GM18951 (cell line): ENCODE measurements at regions not wholly inside any gene's neighbourhood (a gene's known extent, or its start where the extent isn't known, plus 50 kb on each side); places are given as distances from the start of the nearest gene placed in this dataset.

ENCODE experiments used
- POLR2A ChIP-seq: IDR thresholded peaks from 4 replicates; pipeline ENCODE4 v1.6.1; 2011; ENCODE audit warnings: mild to moderate bottlenecking; ENCODE audit not compliant: insufficient read length, insufficient read depth; ENCODE audit errors: extremely low read depth
- in situ Hi-C: fragments of 300-500 bp; cut with MboI; formaldehyde crosslinking; loops from one replicate; pipeline ENCODE4 v1.12.0; 2022; ENCODE audit warnings: low sequenced_read_pairs, mixed read lengths, inconsistent platforms; ENCODE audit not compliant: unreplicated experiment

DNA sequence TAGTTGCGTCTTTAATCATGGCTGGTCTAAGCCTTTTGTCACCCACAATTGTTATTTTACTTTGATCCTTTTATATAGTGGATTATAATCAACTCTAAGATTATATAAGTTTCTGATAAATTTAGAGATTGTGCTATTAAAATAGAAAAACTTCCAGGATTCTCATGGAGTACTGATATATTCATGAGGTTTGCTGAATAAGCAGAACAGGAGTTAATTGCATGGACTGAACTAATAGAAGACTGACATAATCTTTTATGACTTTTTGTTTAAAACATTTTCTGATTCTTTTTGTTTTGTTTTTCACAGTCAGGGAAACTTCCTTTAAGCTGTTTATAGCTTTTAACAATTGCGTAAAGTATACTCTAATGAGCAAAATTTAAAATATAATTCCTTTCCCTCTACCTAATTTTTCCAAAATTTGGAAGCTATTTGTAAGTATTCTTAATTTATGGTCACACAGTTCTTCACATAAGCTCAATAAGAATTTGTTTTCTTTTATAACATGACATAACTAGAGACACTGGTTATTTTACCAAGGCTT, 129.9 kb upstream of the TMEM260 start:
- in situ Hi-C loops: loop anchor here (25.0 kb wide), 2 partner anchors 1012 to 1212 kb away; partner anchors contain the start of gene TBPL2
- no peak for TF ChIP-seq POLR2A

DNA sequence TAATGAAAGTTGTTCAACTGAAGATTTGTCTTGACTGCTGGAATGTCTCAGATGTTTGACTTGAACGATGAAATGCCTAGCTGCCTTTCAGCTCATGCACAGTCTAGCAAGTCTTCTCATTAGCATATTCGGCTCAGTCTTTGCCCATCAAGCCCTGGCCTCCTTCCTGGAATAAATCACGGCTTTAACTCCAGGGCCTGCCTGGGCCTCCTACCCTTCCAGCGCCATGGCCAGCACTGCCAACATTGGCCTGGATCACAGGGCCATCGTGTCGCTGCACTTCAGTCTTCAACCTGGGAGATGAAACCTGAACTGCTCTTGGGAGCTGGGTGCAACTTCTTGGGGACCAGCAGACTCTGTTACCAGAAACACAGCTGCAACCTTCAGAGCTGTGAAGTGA, 126.7 kb upstream of the TMEM260 start:
- TF ChIP-seq POLR2A: no peak
- in situ Hi-C loops: loop anchor here (25.0 kb wide), 2 partner anchors 1016 to 1216 kb away; partner anchors contain the start of gene TBPL2

- in situ Hi-C loops: loop anchor here (25.0 kb wide), 2 partner anchors 1017 to 1217 kb away; partner anchors contain the start of gene TBPL2
Observed at GRCh38 chr14:56454680-56455079, 124.9 kb upstream of the TMEM260 start.

GRCh38 chr14:56460469-56460868, 119.1 kb upstream of the TMEM260 start:
- TF ChIP-seq POLR2A: no peak
- in situ Hi-C loops: loop anchor here (25.0 kb wide), 2 partner anchors 1023 to 1223 kb away; partner anchors contain the start of gene TBPL2

- no peak for TF ChIP-seq POLR2A
- in situ Hi-C loops: loop anchor here (25.0 kb wide), 2 partner anchors 1024 to 1224 kb away; partner anchors contain the start of gene TBPL2
Observed at GRCh38 chr14:56461276-56462275, 118.0 kb upstream of the TMEM260 start.

DNA sequence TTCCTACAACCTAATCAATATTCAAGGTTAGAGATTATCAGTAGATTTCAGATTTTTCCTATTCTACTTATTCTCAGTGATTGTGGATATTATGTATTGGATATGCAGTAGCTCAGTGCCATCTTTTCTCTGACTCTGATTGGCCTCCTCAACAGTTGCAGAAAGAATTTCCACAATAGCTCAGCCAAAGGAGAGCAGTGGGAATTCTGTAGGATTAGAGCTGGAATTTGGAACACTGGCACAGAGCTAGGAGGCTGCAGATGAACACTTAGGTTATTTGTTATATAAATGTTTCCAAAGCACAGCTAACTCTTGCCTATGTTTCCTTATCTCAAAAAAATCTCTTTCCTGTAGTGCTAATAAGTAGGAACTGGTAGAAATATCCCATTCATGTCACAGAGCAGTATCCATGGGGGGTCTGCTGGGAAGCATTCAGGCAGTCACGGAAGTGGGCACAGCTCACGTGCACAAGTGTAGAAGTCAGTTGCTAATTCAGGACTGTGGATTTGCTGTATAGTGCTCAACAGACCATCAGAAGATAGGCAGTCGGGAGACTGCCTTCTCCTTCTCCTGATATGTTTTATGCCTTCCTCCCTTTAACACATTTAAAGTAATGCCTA, 116.2 kb upstream of the TMEM260 start:
- no peak for TF ChIP-seq POLR2A
- in situ Hi-C loops: loop anchor here (25.0 kb wide), 2 partner anchors 1026 to 1226 kb away; partner anchors contain the start of gene TBPL2

- TF ChIP-seq POLR2A: no peak
- in situ Hi-C loops: loop anchor here (25.0 kb wide), 2 partner anchors 1034 to 1234 kb away; partner anchors contain the start of gene TBPL2
Observed at GRCh38 chr14:56471056-56471455, 108.5 kb upstream of the TMEM260 start.

- TF ChIP-seq POLR2A: no peak
- in situ Hi-C loops: loop anchor here (25.0 kb wide), 5 partner anchors 713 to 1237 kb away; partner anchors contain the start of gene TBPL2
Observed at GRCh38 chr14:56474419-56475022, 105.1 kb upstream of the TMEM260 start.

GRCh38 chr14:56482310-56482911, 97.2 kb upstream of the TMEM260 start:
- in situ Hi-C loops: loop anchor here (25.0 kb wide), 3 partner anchors 705 to 830 kb away; no protein-coding TSS in a partner anchor
- no peak for TF ChIP-seq POLR2A

DNA sequence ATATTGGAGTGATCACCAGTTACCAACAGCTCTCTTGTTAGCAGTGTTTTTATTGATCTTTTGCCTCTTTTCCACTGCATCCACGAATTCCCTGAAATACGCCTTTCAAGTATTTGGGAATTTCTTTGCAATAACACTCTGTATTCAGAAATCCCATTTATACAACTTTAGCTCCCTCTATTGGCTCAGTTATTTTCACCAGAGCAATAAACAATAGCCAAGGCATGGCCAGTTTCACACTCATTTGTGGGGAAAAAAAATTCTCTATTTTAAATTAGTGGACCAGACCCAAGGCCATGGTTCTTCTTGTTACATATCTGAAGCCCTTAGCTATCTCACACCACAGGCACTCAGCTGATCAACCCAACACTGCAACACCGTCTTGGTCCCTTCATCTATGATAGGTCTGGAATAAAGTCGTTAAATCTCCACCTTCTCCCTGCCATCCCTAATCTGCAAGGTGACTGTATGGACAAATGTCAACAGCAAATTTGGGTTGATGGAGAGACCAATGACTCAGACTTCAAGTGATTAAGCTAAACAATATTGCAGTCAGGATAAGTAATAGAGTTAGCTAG, 92.4 kb upstream of the TMEM260 start:
- TF ChIP-seq POLR2A: no peak
- in situ Hi-C loops: loop anchor here (25.0 kb wide), 3 partner anchors 700 to 825 kb away; no protein-coding TSS in a partner anchor

DNA sequence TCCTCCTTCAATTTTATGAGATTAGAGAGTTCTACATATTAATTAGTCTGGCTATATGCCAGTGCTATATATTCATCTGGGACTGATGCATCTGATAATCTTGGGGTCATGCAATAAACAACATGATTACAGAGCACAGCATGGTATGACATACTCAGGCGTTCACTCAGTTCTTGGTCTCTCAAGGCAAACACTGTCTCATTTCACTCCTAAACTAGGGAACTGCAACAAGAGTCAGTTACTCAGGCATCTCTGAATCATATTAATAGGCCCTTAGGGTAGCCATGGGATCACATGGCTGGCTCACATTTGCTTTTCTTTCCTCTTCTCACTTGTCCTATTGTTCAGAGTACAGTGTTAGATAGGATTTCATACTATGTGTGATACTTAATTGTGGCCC, 91.8 kb upstream of the TMEM260 start:
- in situ Hi-C loops: loop anchor here (25.0 kb wide), 3 partner anchors 700 to 825 kb away; no protein-coding TSS in a partner anchor
- TF ChIP-seq POLR2A: no peak

DNA sequence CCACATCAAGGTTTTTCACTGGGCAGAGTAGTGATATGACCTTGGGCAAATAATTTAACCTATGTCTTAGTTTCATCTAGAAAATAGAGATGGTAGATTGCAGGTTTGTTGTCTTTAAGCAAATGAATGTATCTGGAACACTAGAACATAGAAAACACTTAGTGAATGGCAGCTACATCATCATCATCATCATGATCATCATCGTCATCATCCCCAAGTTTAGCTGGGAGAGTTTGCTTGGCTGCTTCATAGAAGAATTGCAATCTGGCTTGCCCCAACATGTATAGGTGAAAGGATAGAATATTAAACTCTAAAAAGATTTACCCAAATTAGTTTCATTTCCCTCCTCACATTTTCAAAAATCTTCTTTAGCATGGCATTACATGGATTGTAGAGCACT, 91.3 kb upstream of the TMEM260 start:
- TF ChIP-seq POLR2A: no peak
- in situ Hi-C loops: loop anchor here (25.0 kb wide), 3 partner anchors 699 to 824 kb away; no protein-coding TSS in a partner anchor
